ENCODE measurements at regions not wholly inside any gene's neighbourhood (a gene's known extent, or its start where the extent isn't known, plus 50 kb on each side); places are given as distances from the start of the nearest gene placed in this dataset.

- no peaks in the 10 kb centered on the region for H3K9me3 ChIP-seq (ENCODE audit: insufficient read depth, low read length)
- H3K27ac ChIP-seq (ENCODE audit: low read length): no peak overlapping the region
- H3K36me3 ChIP-seq (replicated peaks; ENCODE audit: low read depth, low read length): no peaks in the 10 kb centered on the region
- no peak overlapping the region for H3K4me2 ChIP-seq (ENCODE audit: low read length)
- TF ChIP-seq CTCF (IDR thresholded peaks at IDR 0.05; ENCODE audit: low read depth, low read length) (no peak), EZH2phosphoT487 (IDR thresholded peaks at IDR 0.05; ENCODE audit: low read depth) (no peak)
- H3K4me1 ChIP-seq (ENCODE audit: low read length): no peaks in the 10 kb centered on the region
- H4K20me1 ChIP-seq (ENCODE audit: insufficient read depth, low read length): no peaks in the 10 kb centered on the region
- H3K27me3 ChIP-seq (ENCODE audit: low read depth, low read length): peaks cover 17% of the 10 kb centered on the region; the same call in 1 of the 2 replicates
- H2AFZ ChIP-seq (ENCODE audit: low read depth, low read length): no peak overlapping the region
- H3K4me3 ChIP-seq (ENCODE audit: low read length): no peak overlapping the region
- no peak overlapping the region for H3K9ac ChIP-seq (ENCODE audit: low read length)
- H3K79me2 ChIP-seq (ENCODE audit: low read length): no peaks in the 10 kb centered on the region
Measured at GRCh38 chr2:128452024-128452411, 133.3 kb upstream of the HS6ST1 start.

- no peaks in the 10 kb centered on the region for H3K4me1 ChIP-seq (ENCODE audit: low read length)
- H3K36me3 ChIP-seq (replicated peaks; ENCODE audit: low read depth, low read length): no peaks in the 10 kb centered on the region
- no peaks in the 10 kb centered on the region for H4K20me1 ChIP-seq (ENCODE audit: insufficient read depth, low read length)
- H3K79me2 ChIP-seq (ENCODE audit: low read length): no peaks in the 10 kb centered on the region
- H3K9ac ChIP-seq (ENCODE audit: low read length): no peak overlapping the region
- H3K27ac ChIP-seq (ENCODE audit: low read length): no peak overlapping the region
- no peaks in the 10 kb centered on the region for H3K9me3 ChIP-seq (ENCODE audit: insufficient read depth, low read length)
- TF ChIP-seq CTCF (IDR thresholded peaks at IDR 0.05; ENCODE audit: low read depth, low read length): no peak
- no peak overlapping the region for H3K4me2 ChIP-seq (ENCODE audit: low read length)
- peaks cover 17% of the 10 kb centered on the region; the same call in 1 of the 2 replicates for H3K27me3 ChIP-seq (ENCODE audit: low read depth, low read length)
- H3K4me3 ChIP-seq (ENCODE audit: low read length): no peak overlapping the region
- H2AFZ ChIP-seq (ENCODE audit: low read depth, low read length): no peak overlapping the region
Measured at GRCh38 chr2:128452536-128453530, 134.2 kb upstream of the HS6ST1 start.

GRCh38 chr2:128454980-128455720 is 136.5 kb upstream of the HS6ST1 start:
- Histone ChIP-seq H2AFZ (ENCODE audit: low read depth, low read length) (no peak overlapping the region), H4K20me1 (ENCODE audit: insufficient read depth, low read length) (no peaks in the 10 kb centered on the region), H3K79me2 (ENCODE audit: low read length) (no peaks in the 10 kb centered on the region), H3K27me3 (ENCODE audit: low read depth, low read length) (peaks cover 22% of the 10 kb centered on the region; the same call in 1 of the 2 replicates), H3K36me3 (replicated peaks; ENCODE audit: low read depth, low read length) (no peaks in the 10 kb centered on the region), H3K9me3 (ENCODE audit: insufficient read depth, low read length) (no peaks in the 10 kb centered on the region), H3K4me2 (ENCODE audit: low read length) (no peak overlapping the region), H3K27ac (ENCODE audit: low read length) (no peak overlapping the region), H3K9ac (ENCODE audit: low read length) (no peak overlapping the region), H3K4me3 (ENCODE audit: low read length) (no peak overlapping the region), H3K4me1 (ENCODE audit: low read length) (no peaks in the 10 kb centered on the region)
- TF ChIP-seq EZH2phosphoT487 (IDR thresholded peaks at IDR 0.05; ENCODE audit: low read depth) (no peak), CTCF (IDR thresholded peaks at IDR 0.05; ENCODE audit: low read depth, low read length) (no peak)

- Histone ChIP-seq H3K36me3 (replicated peaks; ENCODE audit: low read depth, low read length) (no peaks in the 10 kb centered on the region), H3K27me3 (ENCODE audit: low read depth, low read length) (peaks cover 22% of the 10 kb centered on the region; the same call in 1 of the 2 replicates), H3K4me1 (ENCODE audit: low read length) (no peaks in the 10 kb centered on the region), H3K27ac (ENCODE audit: low read length) (no peak overlapping the region), H2AFZ (ENCODE audit: low read depth, low read length) (no peak overlapping the region), H3K9ac (ENCODE audit: low read length) (no peak overlapping the region), H3K4me3 (ENCODE audit: low read length) (no peak overlapping the region), H4K20me1 (ENCODE audit: insufficient read depth, low read length) (no peaks in the 10 kb centered on the region), H3K79me2 (ENCODE audit: low read length) (no peaks in the 10 kb centered on the region), H3K4me2 (ENCODE audit: low read length) (no peak overlapping the region), H3K9me3 (ENCODE audit: insufficient read depth, low read length) (0 out of 2 replicates have a peak, but pooled peaks cover 4% of the 10 kb centered on the region)
- TF ChIP-seq EZH2phosphoT487 (IDR thresholded peaks at IDR 0.05; ENCODE audit: low read depth) (no peak), CTCF (IDR thresholded peaks at IDR 0.05; ENCODE audit: low read depth, low read length) (no peak)
Measured at GRCh38 chr2:128455721-128456050, 137.0 kb upstream of the HS6ST1 start.
